Right atrium auricular region (tissue), 2 donors: ENCODE measurements at regions not wholly inside any gene's neighbourhood (a gene's known extent, or its start where the extent isn't known, plus 50 kb on each side); places are given as distances from the start of the nearest gene placed in this dataset.

Experiments used
- DNase-seq: peaks from one replicate; pipeline ENCODE4 v3.0.0-alpha.2; 2019; ENCODE audit warnings: low spot score
- H3K27ac ChIP-seq, 2 donors: fragments of 200-600 bp; sonication (generic); 1 replicate in 1 of 2; 2 replicates in 1 of 2; pipeline ENCODE4 v1.5.1; 2016 to 2019
- H3K27me3 ChIP-seq, 2 donors: fragments of 200-600 bp; sonication (generic); one replicate each; pipeline versions ENCODE4 v1.5.1 to v1.6.0; 2017 to 2019
- H3K36me3 ChIP-seq: fragments of 200-600 bp; sonication (generic); one replicate; pipeline ENCODE4 v1.5.1; 2016
- H3K4me1 ChIP-seq, 2 donors: fragments of 200-600 bp; sonication (generic); one replicate each; pipeline versions ENCODE4 v1.5.1 to v1.6.0; 2017 to 2019
- H3K4me3 ChIP-seq, 2 donors: fragments of 200-600 bp; sonication (generic); 1 replicate in 1 of 2; 2 replicates in 1 of 2; pipeline ENCODE4 v1.5.1; 2017 to 2019; ENCODE audit warnings: mild to moderate bottlenecking in 1 of 2, moderate library complexity in 1 of 2
- H3K9me3 ChIP-seq, 2 donors: fragments of 200-600 bp; sonication (generic); one replicate each; pipeline ENCODE4 v1.5.1; 2019
- CTCF ChIP-seq, 2 donors: fragments of 200-600 bp; sonication (generic); IDR thresholded peaks; one replicate each; pipeline ENCODE4 v1.5.1; 2019; ENCODE audit warnings: antibody characterized with exemption in 2 of 2

DNA sequence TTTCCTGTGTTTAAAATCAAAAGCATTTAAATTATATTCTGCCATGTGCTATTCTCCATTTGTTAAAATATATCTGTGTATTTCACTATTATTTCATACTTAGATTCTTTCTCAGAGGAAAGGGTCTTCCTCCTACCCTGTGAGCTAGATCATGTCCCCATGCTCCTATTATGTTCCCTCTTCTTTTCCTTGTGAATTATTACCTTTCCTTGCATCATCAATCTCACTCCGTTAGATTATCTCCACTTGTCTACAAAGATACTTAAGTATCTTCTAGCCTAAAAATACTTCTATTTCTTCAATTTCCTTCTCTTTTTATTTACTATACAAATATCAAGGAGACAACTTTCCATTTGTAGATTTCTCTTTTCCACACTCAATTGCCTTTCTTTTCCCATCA, 146.5 kb downstream of the FOXG1 start:
- Histone ChIP-seq H3K4me3 (no peak overlapping the region), H3K27me3 (no peaks in the 10 kb centered on the region), H3K4me1 (no peaks in the 10 kb centered on the region), H3K9me3 (peaks cover 0 to 3% of the 10 kb centered on the region in 2 donors), H3K27ac (no peak overlapping the region), H3K36me3 (no peaks in the 10 kb centered on the region)
- no peak for DNase-seq
- no peak for TF ChIP-seq CTCF (IDR thresholded peaks at IDR 0.05)

DNA sequence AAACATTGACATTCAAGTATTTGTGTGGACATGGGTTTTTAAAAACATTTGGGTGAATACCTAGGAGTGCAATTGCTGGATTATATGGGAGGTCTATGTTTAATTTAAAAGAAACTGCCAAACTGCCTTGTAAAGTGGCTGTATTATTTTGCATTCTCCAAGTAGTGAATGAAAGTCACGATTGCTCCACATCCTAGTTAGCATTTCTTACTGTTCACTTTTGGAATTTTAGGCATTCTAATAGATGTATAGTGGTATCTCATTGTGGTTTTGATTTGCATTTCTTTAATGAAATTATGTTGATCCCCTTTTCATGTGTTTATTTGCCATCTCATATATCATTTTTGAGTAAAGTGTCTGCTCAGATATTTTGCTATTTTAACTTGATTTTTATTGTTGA, 159.5 kb downstream of the FOXG1 start:
- Histone ChIP-seq H3K27me3 (no peaks in the 10 kb centered on the region), H3K4me3 (no peak overlapping the region), H3K27ac (no peak overlapping the region), H3K9me3 (no peaks in the 10 kb centered on the region), H3K36me3 (no peaks in the 10 kb centered on the region), H3K4me1 (no peaks in the 10 kb centered on the region)
- TF ChIP-seq CTCF (IDR thresholded peaks at IDR 0.05) = no peak
- DNase-seq = no peak

GRCh38 chr14:28931999-28932398, 165.4 kb downstream of the FOXG1 start:
- no peaks in the 10 kb centered on the region for H3K27me3 ChIP-seq
- DNase-seq = no peak
- H3K27ac ChIP-seq = no peak overlapping the region
- H3K4me1 ChIP-seq = no peaks in the 10 kb centered on the region
- H3K4me3 ChIP-seq = no peak overlapping the region
- no peak for TF ChIP-seq CTCF (IDR thresholded peaks at IDR 0.05)
- no peaks in the 10 kb centered on the region for H3K36me3 ChIP-seq
- H3K9me3 ChIP-seq = peaks cover 0 to 15% of the 10 kb centered on the region in 2 donors

DNA sequence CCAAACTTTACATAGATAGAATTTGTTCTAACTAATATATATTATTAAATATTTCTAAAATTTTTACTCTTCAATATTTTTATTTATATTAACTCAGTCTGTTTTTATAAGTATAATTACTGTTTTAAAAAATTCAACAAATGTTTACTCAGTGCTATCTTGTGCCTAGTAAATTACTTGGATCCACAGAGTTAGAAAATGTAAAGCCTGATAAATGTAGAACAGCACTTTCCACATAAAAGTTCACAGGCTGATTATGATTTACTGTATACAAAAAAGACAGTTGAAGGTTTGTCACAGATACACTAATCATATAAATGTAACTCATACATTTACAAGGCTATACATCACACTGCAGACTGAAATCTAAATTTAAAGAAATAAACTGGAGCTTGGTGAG, 170.0 kb downstream of the FOXG1 start:
- H3K4me3 ChIP-seq = no peak overlapping the region
- H3K36me3 ChIP-seq = no peaks in the 10 kb centered on the region
- H3K9me3 ChIP-seq = peaks cover 0 to 15% of the 10 kb centered on the region in 2 donors
- H3K27me3 ChIP-seq = no peaks in the 10 kb centered on the region
- no peak overlapping the region for H3K27ac ChIP-seq
- no peak for TF ChIP-seq CTCF (IDR thresholded peaks at IDR 0.05)
- H3K4me1 ChIP-seq = no peaks in the 10 kb centered on the region
- no peak for DNase-seq

DNA sequence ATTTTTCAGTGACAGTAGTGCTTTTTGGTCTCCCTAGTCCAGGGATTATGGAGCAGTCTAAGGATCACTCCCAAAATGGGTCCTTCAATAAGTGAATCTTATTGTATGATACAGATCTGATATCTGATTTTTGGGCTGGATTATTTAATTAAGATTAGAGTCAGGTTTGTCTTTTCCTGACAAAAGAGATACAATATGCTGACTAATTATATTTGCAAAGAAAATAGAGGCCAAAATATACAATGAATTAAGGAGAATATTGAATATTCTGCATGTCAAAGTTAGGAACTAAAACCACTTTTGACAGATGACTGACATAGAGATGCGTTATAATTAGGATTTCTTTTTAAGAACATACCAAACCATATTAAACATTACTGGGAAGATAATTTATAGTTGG, 175.2 kb downstream of the FOXG1 start:
- Histone ChIP-seq H3K4me3 (no peak overlapping the region), H3K4me1 (no peaks in the 10 kb centered on the region), H3K9me3 (no peaks in the 10 kb centered on the region), H3K27me3 (no peaks in the 10 kb centered on the region), H3K27ac (no peak overlapping the region), H3K36me3 (no peaks in the 10 kb centered on the region)
- no peak for DNase-seq
- TF ChIP-seq CTCF (IDR thresholded peaks at IDR 0.05) = no peak

DNA sequence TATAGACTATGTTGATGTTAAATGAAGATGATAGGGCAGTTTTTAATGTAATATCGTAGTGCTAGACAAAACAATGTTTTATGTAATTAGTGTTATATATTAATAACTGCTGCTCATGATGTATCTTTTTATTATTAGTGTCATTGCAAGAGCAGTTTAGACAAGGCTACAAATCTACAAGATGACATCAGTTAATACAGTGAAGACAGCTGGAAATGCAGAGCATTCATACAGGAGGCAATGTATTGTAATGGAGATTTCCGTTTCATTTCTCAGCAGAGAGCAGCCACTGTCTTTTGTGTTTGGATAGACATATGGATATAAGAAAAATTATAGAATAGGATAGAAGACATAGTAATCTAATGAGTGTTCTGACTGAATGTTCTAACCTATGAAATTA, 178.0 kb downstream of the FOXG1 start:
- DNase-seq = no peak
- no peak overlapping the region for H3K27ac ChIP-seq
- no peaks in the 10 kb centered on the region for H3K27me3 ChIP-seq
- TF ChIP-seq CTCF (IDR thresholded peaks at IDR 0.05) = no peak
- H3K4me1 ChIP-seq = no peaks in the 10 kb centered on the region
- no peaks in the 10 kb centered on the region for H3K9me3 ChIP-seq
- no peaks in the 10 kb centered on the region for H3K36me3 ChIP-seq
- no peak overlapping the region for H3K4me3 ChIP-seq
